ENCODE measurements at regions not wholly inside any gene's neighbourhood (a gene's known extent, or its start where the extent isn't known, plus 50 kb on each side); places are given as distances from the start of the nearest gene placed in this dataset.

DNA sequence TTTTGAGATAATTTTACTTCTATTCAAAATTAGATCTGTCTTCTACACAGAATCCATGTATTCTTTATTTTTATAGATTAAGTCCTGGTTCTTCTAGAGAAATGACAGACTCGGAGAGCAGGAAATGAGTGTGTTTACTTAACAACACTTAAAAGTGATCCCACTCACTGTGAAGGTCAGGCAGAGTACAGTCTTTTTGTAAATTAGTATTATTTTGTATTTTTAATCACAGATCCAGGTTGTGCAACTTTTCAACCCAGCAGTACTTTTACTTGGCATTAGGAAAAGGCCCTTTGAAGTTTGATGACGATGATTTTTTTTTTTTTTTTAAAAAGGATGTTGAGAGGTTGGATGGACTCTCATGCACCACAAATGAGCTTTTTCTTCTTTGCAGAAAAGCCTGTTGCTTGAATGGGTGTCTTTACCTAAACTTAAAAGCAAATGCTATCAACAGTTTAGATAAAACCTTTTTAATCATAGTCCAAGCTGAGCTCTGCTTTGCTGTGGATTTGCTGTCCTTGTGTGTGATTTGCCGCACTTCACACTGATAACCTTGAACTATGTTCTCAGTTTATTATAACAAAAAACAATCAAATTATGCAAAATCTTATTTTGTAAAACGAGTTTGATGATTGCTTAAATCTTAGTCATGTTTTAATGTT is 114.1 kb downstream of the MXRA5 start:
- DNase-seq = no peak
- TF ChIP-seq, protein P1, sequence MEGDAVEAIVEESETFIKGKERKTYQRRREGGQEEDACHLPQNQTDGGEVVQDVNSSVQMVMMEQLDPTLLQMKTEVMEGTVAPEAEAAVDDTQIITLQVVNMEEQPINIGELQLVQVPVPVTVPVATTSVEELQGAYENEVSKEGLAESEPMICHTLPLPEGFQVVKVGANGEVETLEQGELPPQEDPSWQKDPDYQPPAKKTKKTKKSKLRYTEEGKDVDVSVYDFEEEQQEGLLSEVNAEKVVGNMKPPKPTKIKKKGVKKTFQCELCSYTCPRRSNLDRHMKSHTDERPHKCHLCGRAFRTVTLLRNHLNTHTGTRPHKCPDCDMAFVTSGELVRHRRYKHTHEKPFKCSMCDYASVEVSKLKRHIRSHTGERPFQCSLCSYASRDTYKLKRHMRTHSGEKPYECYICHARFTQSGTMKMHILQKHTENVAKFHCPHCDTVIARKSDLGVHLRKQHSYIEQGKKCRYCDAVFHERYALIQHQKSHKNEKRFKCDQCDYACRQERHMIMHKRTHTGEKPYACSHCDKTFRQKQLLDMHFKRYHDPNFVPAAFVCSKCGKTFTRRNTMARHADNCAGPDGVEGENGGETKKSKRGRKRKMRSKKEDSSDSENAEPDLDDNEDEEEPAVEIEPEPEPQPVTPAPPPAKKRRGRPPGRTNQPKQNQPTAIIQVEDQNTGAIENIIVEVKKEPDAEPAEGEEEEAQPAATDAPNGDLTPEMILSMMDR (IDR thresholded peaks at IDR 0.05) = no peak
- no peaks in the 10 kb centered on the region for H3K36me3 ChIP-seq (ENCODE audit: low read depth)
- intact Hi-C loops (cut with DNase I, micrococcal nuclease) = no loop called here
- H3K4me1 ChIP-seq (ENCODE audit: low read depth) = no peaks in the 10 kb centered on the region
- no peak for ATAC-seq
- H3K4me3 ChIP-seq = no peak overlapping the region
- H3K9me3 ChIP-seq = no peaks in the 10 kb centered on the region

DNA sequence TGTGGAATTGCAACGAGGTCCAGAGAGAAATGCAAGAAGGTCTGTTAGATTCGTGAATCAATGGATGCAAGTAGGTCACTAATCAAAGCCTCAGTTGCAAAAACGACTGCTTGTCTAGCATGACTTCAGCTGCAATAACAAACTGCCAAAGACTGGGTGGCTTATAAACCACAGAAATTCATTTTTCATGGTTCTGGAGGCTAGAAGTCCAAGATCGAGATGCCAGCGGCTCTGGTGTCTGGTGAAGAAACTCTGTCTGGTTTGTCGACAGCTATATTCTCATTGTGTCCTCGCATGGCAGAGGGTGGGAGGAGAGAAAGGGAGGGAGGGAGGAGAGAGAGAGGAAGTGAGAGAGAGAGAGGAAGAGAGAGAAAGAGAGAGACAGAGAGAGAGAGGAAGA is 114.7 kb downstream of the MXRA5 start:
- DNase-seq = no peak
- ATAC-seq = no peak
- H3K9me3 ChIP-seq = no peaks in the 10 kb centered on the region
- no peaks in the 10 kb centered on the region for H3K36me3 ChIP-seq (ENCODE audit: low read depth)
- intact Hi-C loops (cut with DNase I, micrococcal nuclease) = no loop called here
- no peaks in the 10 kb centered on the region for H3K4me1 ChIP-seq (ENCODE audit: low read depth)
- H3K4me3 ChIP-seq = no peak overlapping the region
- TF ChIP-seq, protein P1 (IDR thresholded peaks at IDR 0.05) = no peak

DNA sequence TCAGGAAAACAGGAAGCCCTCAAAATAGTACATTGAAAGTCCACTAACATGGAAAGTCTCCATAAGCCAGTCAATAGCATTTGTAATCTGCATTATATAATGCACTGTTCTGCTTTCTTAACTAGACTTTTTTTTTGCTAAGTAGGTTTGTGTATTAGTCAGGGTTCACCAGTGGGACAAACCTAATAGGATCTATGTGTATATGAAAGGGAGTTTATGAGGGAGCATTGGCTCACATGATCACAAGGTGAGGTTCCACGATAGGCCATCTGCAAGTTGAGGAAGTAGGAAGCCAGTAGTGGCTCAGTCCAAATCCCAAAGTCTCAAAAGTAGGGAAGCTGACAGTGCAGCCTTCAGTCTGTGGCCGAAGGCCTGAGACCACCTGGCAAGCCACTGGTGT is 116.0 kb downstream of the MXRA5 start:
- no peak for ATAC-seq
- TF ChIP-seq, protein P1 (IDR thresholded peaks at IDR 0.05) = no peak
- H3K9me3 ChIP-seq = no peaks in the 10 kb centered on the region
- no peak overlapping the region for H3K4me3 ChIP-seq
- no peaks in the 10 kb centered on the region for H3K36me3 ChIP-seq (ENCODE audit: low read depth)
- DNase-seq = no peak
- intact Hi-C loops (cut with DNase I, micrococcal nuclease) = no loop called here
- H3K4me1 ChIP-seq (ENCODE audit: low read depth) = no peaks in the 10 kb centered on the region

DNA sequence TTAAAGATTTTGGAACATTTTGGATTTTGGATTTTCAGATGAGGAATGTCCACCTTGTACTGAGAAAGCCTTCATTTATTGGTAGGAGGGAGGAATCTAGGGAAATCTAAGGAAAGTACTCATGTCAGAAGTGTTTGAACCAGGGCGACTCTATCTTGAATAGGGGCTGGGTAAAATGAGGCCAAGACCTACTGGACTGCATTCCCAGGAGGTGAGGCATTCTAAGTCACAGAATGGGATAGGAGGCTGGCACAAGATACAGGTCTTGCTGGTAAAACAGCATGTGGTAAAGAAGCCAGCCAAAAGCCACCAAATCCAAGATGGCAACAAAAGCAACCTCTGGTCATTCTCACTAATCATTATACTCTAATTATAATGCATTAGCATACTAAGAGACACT is 118.9 kb downstream of the MXRA5 start:
- ATAC-seq (no peak), DNase-seq (no peak)
- intact Hi-C loops (cut with DNase I, micrococcal nuclease) = no loop called here
- no peaks in the 10 kb centered on the region for H3K9me3 ChIP-seq
- no peak overlapping the region for H3K4me3 ChIP-seq
- TF ChIP-seq, protein P1 (IDR thresholded peaks at IDR 0.05) = no peak
- no peaks in the 10 kb centered on the region for H3K36me3 ChIP-seq (ENCODE audit: low read depth)
- H3K4me1 ChIP-seq (ENCODE audit: low read depth) = no peaks in the 10 kb centered on the region

DNA sequence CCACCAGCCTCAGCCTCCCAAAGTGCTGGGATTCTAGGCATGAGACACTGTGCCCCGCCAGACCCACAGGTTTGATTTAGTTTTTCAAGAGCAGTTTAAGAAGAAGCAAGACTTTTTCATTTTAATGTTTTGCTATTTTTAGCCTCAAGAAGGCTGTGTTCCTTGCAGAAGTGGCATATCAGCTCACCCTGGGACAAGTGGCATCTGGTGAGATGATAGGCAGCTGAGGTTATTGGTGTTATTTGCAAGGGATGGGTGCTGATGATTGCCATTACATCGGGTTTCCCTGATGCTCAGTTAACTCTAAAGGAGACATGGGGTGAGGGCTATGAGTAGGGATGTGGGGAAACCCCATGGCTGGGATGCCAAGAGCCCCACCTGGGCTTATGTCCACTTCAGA is 120.4 kb downstream of the MXRA5 start:
- no peak overlapping the region for H3K4me3 ChIP-seq
- intact Hi-C loops (cut with DNase I, micrococcal nuclease) = no loop called here
- no peak for ATAC-seq
- H3K4me1 ChIP-seq (ENCODE audit: low read depth) = no peaks in the 10 kb centered on the region
- no peaks in the 10 kb centered on the region for H3K9me3 ChIP-seq
- no peaks in the 10 kb centered on the region for H3K36me3 ChIP-seq (ENCODE audit: low read depth)
- no peak for DNase-seq
- TF ChIP-seq, protein P1 (IDR thresholded peaks at IDR 0.05) = no peak

DNA sequence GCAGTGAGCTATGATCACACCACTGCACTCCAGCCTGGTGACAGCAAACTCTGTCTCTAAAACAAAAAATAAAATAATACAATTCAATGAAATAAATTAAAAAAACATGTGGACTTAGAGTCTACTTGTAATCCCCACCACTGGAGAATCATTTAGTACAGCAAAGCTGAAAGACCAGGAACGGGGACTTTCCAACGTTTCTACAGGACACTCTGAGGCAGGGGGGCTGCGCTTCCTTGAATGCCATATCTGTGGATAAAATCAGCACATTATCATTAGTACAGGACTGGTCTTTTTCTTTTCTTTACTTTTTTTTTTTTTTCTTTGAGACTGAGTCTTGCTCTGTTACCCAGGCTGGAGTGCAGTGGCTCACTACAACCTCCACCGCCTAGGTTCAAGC is 124.8 kb downstream of the MXRA5 start:
- H3K4me3 ChIP-seq = no peak overlapping the region
- H3K36me3 ChIP-seq (ENCODE audit: low read depth) = no peaks in the 10 kb centered on the region
- H3K9me3 ChIP-seq = no peaks in the 10 kb centered on the region
- ATAC-seq (no peak), DNase-seq (no peak)
- no peaks in the 10 kb centered on the region for H3K4me1 ChIP-seq (ENCODE audit: low read depth)
- intact Hi-C loops (cut with DNase I, micrococcal nuclease) = no loop called here
- TF ChIP-seq, protein P1 (IDR thresholded peaks at IDR 0.05) = no peak
